ENCODE measurements at regions not wholly inside any gene's neighbourhood (a gene's known extent, or its start where the extent isn't known, plus 50 kb on each side); places are given as distances from the start of the nearest gene placed in this dataset.

- no peaks in the 10 kb centered on the region for H4K20me1 ChIP-seq (ENCODE audit: control insufficient read depth, extremely low read depth, insufficient read depth, low read length)
- peaks cover 8% of the 10 kb centered on the region for H3K27me3 ChIP-seq (ENCODE audit: control insufficient read depth, extremely low read depth, insufficient read depth, low read length)
- H3K9me1 ChIP-seq (ENCODE audit: control insufficient read depth, extremely low read depth, insufficient read depth, low read length) = no peaks in the 10 kb centered on the region
- H3K79me2 ChIP-seq (ENCODE audit: control insufficient read depth, insufficient read depth, low read length) = no peaks in the 10 kb centered on the region
- peaks cover 5% of the 10 kb centered on the region for H3K4me1 ChIP-seq (ENCODE audit: control insufficient read depth, extremely low read depth, insufficient read depth, low read length)
- DNase-seq (ENCODE audit: low read depth, low spot score) (no peak), FAIRE-seq (no peak)
- no peak overlapping the region for H3K27ac ChIP-seq (ENCODE audit: control insufficient read depth, insufficient read depth, low read length)
- dilution Hi-C loops (cut with MboI; ENCODE audit: extremely low pct_ligation_motif_present, low sequenced_read_pairs) = no loop called here
- no peak overlapping the region for H3K4me3 ChIP-seq (ENCODE audit: control insufficient read depth in 2 of 3, extremely low read depth in 1 of 3, insufficient read depth in 2 of 3, low read depth in 1 of 3, low read length in 3 of 3)
- H2AFZ ChIP-seq (ENCODE audit: control insufficient read depth, low read length) = no peak overlapping the region
- H3K9ac ChIP-seq (ENCODE audit: control insufficient read depth, extremely low read depth, insufficient read depth, low read length) = no peak overlapping the region
- H3K36me3 ChIP-seq (ENCODE audit: control insufficient read depth in 2 of 2, extremely low read depth in 1 of 2, insufficient read depth in 2 of 2, low read length in 2 of 2) = no peaks in the 10 kb centered on the region
- H3K4me2 ChIP-seq (ENCODE audit: control insufficient read depth, extremely low read depth, insufficient read depth, low read depth, low read length) = no peak overlapping the region
- TF ChIP-seq CTCF (optimal IDR thresholded peaks at IDR 0.05 in 1 of 3, IDR thresholded peaks at IDR 0.05 in 1 of 3, conservative IDR thresholded peaks at IDR 0.05 in 1 of 3; ENCODE audit: extremely low read depth in 1 of 3, insufficient read depth in 2 of 3, low read length in 3 of 3) = no peak
- no peak for TF ChIP-seq EZH2 (IDR thresholded peaks at IDR 0.05; ENCODE audit: low read length)
- no peaks in the 10 kb centered on the region for H3K9me3 ChIP-seq (ENCODE audit: control insufficient read depth, low read depth, low read length)
These were observed 102.3 kb upstream of the PCBD1 start for GRCh38 chr10:70990681-70991080.

- no peak for DNase-seq (ENCODE audit: low read depth, low spot score)
- Histone ChIP-seq H2AFZ (ENCODE audit: control insufficient read depth, low read length) (no peak overlapping the region), H3K27ac (ENCODE audit: control insufficient read depth, insufficient read depth, low read length) (no peak overlapping the region), H3K79me2 (ENCODE audit: control insufficient read depth, insufficient read depth, low read length) (no peaks in the 10 kb centered on the region), H3K27me3 (ENCODE audit: control insufficient read depth, extremely low read depth, insufficient read depth, low read length) (peaks cover 8% of the 10 kb centered on the region), H3K9me3 (ENCODE audit: control insufficient read depth, low read depth, low read length) (no peaks in the 10 kb centered on the region), H3K36me3 (ENCODE audit: control insufficient read depth in 2 of 2, extremely low read depth in 1 of 2, insufficient read depth in 2 of 2, low read length in 2 of 2) (no peaks in the 10 kb centered on the region), H3K4me1 (ENCODE audit: control insufficient read depth, extremely low read depth, insufficient read depth, low read length) (no peaks in the 10 kb centered on the region), H3K9ac (ENCODE audit: control insufficient read depth, extremely low read depth, insufficient read depth, low read length) (no peak overlapping the region), H4K20me1 (ENCODE audit: control insufficient read depth, extremely low read depth, insufficient read depth, low read length) (no peaks in the 10 kb centered on the region), H3K4me3 (ENCODE audit: control insufficient read depth in 2 of 3, extremely low read depth in 1 of 3, insufficient read depth in 2 of 3, low read depth in 1 of 3, low read length in 3 of 3) (no peak overlapping the region), H3K4me2 (ENCODE audit: control insufficient read depth, extremely low read depth, insufficient read depth, low read depth, low read length) (no peak overlapping the region), H3K9me1 (ENCODE audit: control insufficient read depth, extremely low read depth, insufficient read depth, low read length) (no peaks in the 10 kb centered on the region)
- dilution Hi-C loops (cut with MboI; ENCODE audit: extremely low pct_ligation_motif_present, low sequenced_read_pairs) = no loop called here
- no peak for FAIRE-seq
- TF ChIP-seq EZH2 (IDR thresholded peaks at IDR 0.05; ENCODE audit: low read length) = no peak
- no peak for TF ChIP-seq CTCF (optimal IDR thresholded peaks at IDR 0.05 in 1 of 3, IDR thresholded peaks at IDR 0.05 in 1 of 3, conservative IDR thresholded peaks at IDR 0.05 in 1 of 3; ENCODE audit: extremely low read depth in 1 of 3, insufficient read depth in 2 of 3, low read length in 3 of 3)
These were observed 103.1 kb upstream of the PCBD1 start for GRCh38 chr10:70991140-70992124.

All from keratinocyte (primary cell).